Esophagus squamous epithelium (tissue), 4 donors: ENCODE measurements at regions not wholly inside any gene's neighbourhood (a gene's known extent, or its start where the extent isn't known, plus 50 kb on each side); places are given as distances from the start of the nearest gene placed in this dataset.
A peak's percentile ranks its signal among the peaks of the same experiment; 100 is the strongest.

ENCODE experiments used
- POLR2A ChIP-seq, 4 donors: fragments of 450-650 bp; IDR thresholded peaks; one replicate each; pipeline ENCODE4 v1.6.1; 2017; ENCODE audit warnings: antibody characterized with exemption in 4 of 4, mild to moderate bottlenecking in 4 of 4, moderate library complexity in 3 of 4
- TF ChIP-seq, protein P1 (sequence below), 6 experiments: fragments of 450-650 bp in 4 of 6; fragments of 200-600 bp in 2 of 6; sonication (generic) in 2 of 6; IDR thresholded peaks; one replicate each; pipeline ENCODE4 v1.5.1; 2016 to 2019; ENCODE audit warnings: antibody characterized with exemption in 6 of 6, mild to moderate bottlenecking in 4 of 6, moderate library complexity in 4 of 6

DNA sequence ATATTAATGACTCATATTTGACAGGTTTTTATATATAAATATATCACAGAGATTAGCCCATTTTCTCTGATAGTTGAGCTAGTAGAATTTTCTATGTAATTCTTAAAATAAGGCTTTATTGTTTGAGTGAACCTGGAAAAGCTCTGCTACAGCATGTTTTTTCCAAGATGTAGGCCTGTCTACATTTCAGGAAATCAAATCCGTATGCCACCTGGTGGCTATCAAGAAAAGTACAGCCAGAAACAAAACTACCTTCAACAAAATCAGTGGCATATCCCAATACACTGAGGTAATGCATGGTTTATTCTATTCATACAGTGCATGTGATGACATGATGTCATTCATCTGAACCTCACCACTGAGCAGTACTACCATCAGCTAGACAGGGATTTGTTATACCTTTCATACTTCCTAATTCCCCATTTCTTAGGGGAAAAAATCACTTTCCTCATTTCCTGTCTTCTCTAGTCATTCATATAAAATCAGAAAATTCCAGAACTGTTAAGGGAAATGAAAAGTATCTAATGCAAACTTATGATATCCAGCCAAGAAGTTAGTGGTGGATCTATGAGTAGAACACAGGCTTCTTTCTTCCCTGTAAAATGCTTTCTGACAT is 310.4 kb upstream of the SYT4 start:
- TF ChIP-seq POLR2A (IDR thresholded peaks at IDR 0.05) = no peak
- TF ChIP-seq, protein P1, sequence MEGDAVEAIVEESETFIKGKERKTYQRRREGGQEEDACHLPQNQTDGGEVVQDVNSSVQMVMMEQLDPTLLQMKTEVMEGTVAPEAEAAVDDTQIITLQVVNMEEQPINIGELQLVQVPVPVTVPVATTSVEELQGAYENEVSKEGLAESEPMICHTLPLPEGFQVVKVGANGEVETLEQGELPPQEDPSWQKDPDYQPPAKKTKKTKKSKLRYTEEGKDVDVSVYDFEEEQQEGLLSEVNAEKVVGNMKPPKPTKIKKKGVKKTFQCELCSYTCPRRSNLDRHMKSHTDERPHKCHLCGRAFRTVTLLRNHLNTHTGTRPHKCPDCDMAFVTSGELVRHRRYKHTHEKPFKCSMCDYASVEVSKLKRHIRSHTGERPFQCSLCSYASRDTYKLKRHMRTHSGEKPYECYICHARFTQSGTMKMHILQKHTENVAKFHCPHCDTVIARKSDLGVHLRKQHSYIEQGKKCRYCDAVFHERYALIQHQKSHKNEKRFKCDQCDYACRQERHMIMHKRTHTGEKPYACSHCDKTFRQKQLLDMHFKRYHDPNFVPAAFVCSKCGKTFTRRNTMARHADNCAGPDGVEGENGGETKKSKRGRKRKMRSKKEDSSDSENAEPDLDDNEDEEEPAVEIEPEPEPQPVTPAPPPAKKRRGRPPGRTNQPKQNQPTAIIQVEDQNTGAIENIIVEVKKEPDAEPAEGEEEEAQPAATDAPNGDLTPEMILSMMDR (IDR thresholded peaks at IDR 0.05) = peak; percentile 48 to 76 (median 70)
